SK-N-MC (cell line): ENCODE measurements at regions not wholly inside any gene's neighbourhood (a gene's known extent, or its start where the extent isn't known, plus 50 kb on each side); places are given as distances from the start of the nearest gene placed in this dataset.

Experiments used
- EZH2 ChIP-seq: fragments of 200-600 bp; sonication (generic); IDR thresholded peaks from one replicate; pipeline ENCODE4 v1.6.1; 2017; ENCODE audit warnings: antibody characterized with exemption
- FOXP2 ChIP-seq: optimal IDR thresholded peaks from 2 replicates; pipeline ENCODE3; 2011; ENCODE audit warnings: mild to moderate bottlenecking, moderate library complexity; ENCODE audit not compliant: insufficient read depth; ENCODE audit errors: extremely low read length, control extremely low read depth
- POLR2AphosphoS5 ChIP-seq: IDR thresholded peaks from 2 replicates; pipeline ENCODE4 v1.6.1; 2012; ENCODE audit warnings: mild to moderate bottlenecking, low read depth, low read length, borderline replicate concordance

DNA sequence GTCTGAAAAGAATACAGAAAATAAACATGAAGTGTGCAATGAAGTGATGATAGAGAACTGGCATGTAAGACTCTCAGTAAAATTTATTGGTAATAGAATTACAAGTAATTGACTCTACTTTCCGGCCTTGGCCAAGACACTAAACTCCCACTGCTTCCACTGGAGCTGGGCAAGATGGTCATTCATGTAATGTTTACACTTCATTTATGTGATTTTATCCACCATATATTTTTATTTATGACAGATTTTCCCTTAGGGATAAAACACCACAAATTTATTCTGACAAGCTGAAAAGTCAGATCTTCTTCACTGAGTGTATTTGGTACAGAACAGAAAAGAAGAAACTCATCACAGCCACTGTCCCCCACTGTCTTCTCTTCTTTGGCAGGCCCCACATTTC is 191.9 kb downstream of the SLC39A8 start:
- TF ChIP-seq POLR2AphosphoS5, result no peak
- no peak for TF ChIP-seq EZH2
- no peak for TF ChIP-seq FOXP2
